Gastrocnemius medialis (tissue), 4 donors: ENCODE measurements at regions not wholly inside any gene's neighbourhood (a gene's known extent, or its start where the extent isn't known, plus 50 kb on each side); places are given as distances from the start of the nearest gene placed in this dataset.

Experiments used
- ATAC-seq, 2 donors: fragments of 150-250 bp; one replicate each; pipeline ENCODE4 v1.9.1; 2016
- DNase-seq, 2 donors: peaks; one replicate each; pipeline ENCODE4 v3.0.0-alpha.2; 2019
- H3K27ac ChIP-seq, 4 donors: fragments of 200-600 bp; sonication (generic); 1 replicate in 1 of 4; 2 replicates in 3 of 4; pipeline ENCODE4 v1.5.1; 2016 to 2018; ENCODE audit warnings: mild to moderate bottlenecking in 2 of 4, moderate library complexity in 1 of 4
- H3K27me3 ChIP-seq, 3 donors: fragments of 200-600 bp; sonication (generic) in 2 of 3; 1 replicate in 1 of 3; 2 replicates in 2 of 3; pipeline versions ENCODE4 v1.5.1 to v1.6.0; 2016 to 2019; ENCODE audit warnings: mild to moderate bottlenecking in 1 of 3, moderate library complexity in 1 of 3
- H3K36me3 ChIP-seq, 2 donors: fragments of 200-600 bp; sonication (generic) in 1 of 2; one replicate each; pipeline ENCODE4 v1.5.1; 2017 to 2018
- H3K4me1 ChIP-seq, 2 donors: fragments of 200-600 bp; sonication (generic) in 1 of 2; one replicate each; pipeline ENCODE4 v1.5.1; 2016 to 2017; ENCODE audit warnings: mild to moderate bottlenecking in 2 of 2
- H3K4me3 ChIP-seq, 4 donors: fragments of 200-600 bp; sonication (generic) in 3 of 4; 1 replicate in 1 of 4; 2 replicates in 3 of 4; pipeline ENCODE4 v1.5.1; 2016 to 2019; ENCODE audit warnings: mild to moderate bottlenecking in 2 of 4
- H3K9me3 ChIP-seq, 3 donors: fragments of 200-600 bp; sonication (generic) in 2 of 3; 1 replicate in 1 of 3; 2 replicates in 2 of 3; pipeline ENCODE4 v1.5.1; 2016 to 2019
- CTCF ChIP-seq, 5 experiments: fragments of 450-650 bp in 3 of 5; fragments of 200-600 bp in 2 of 5; sonication (generic) in 2 of 5; IDR thresholded peaks in 4 of 5; conservative IDR thresholded peaks in 1 of 5; 1 replicate in 4 of 5; 2 replicates in 1 of 5; pipeline ENCODE4 v1.5.1; 2016 to 2019; ENCODE audit warnings: antibody characterized with exemption in 5 of 5, mild to moderate bottlenecking in 3 of 5, moderate library complexity in 3 of 5
- POLR2A ChIP-seq, 2 donors: fragments of 450-650 bp; IDR thresholded peaks; one replicate each; pipeline ENCODE4 v1.6.1; 2017; ENCODE audit warnings: antibody characterized with exemption in 2 of 2, mild to moderate bottlenecking in 2 of 2, moderate library complexity in 2 of 2
- in situ Hi-C, 4 donors: fragments of 200-750 bp; cut with MboI; loops; one replicate each; pipeline versions ENCODE4 v1.15.0 to v1.8.0; 2017; ENCODE audit warnings: low sequenced_read_pairs in 4 of 4
- intact Hi-C: fragments of 100-400 bp; cut with DNase I; formaldehyde crosslinking; loops from one replicate; pipeline ENCODE4 v1.15.1; 2023; ENCODE audit warnings: low total_unique reads

- ATAC-seq (peak; percentile 33 to 34), DNase-seq (peak in 1 of 2 donors; percentile 20)
- H3K4me3 ChIP-seq = no peak overlapping the region
- H3K27me3 ChIP-seq = no peaks in the 10 kb centered on the region
- intact Hi-C loops = no loop called here
- no peak for TF ChIP-seq CTCF (IDR thresholded peaks at IDR 0.05 in 4 of 5, conservative IDR thresholded peaks at IDR 0.05 in 1 of 5)
- TF ChIP-seq POLR2A (IDR thresholded peaks at IDR 0.05) = no peak
- H3K9me3 ChIP-seq = no peaks in the 10 kb centered on the region
- H3K4me1 ChIP-seq = peaks cover 0 to 10% of the 10 kb centered on the region in 2 donors
- H3K36me3 ChIP-seq = no peaks in the 10 kb centered on the region
- in situ Hi-C loops = loop anchor here in 1 of 4 donors (25.0 kb wide), 1 partner anchor 245 kb away; the partner anchor contains the start of genes KLLN and PTEN
- peak overlapping the region; percentile 20 to 76 (median 64) for H3K27ac ChIP-seq
Observed at GRCh38 chr10:88107296-88108097, 244.1 kb downstream of the PTEN start.

GRCh38 chr10:88108115-88108610 is 244.7 kb downstream of the PTEN start:
- Histone ChIP-seq H3K36me3 (no peaks in the 10 kb centered on the region), H3K27ac (peak overlapping the region; percentile 20 to 76 (median 64)), H3K27me3 (no peaks in the 10 kb centered on the region), H3K9me3 (no peaks in the 10 kb centered on the region), H3K4me1 (peaks cover 0 to 10% of the 10 kb centered on the region in 2 donors), H3K4me3 (no peak overlapping the region)
- ATAC-seq = peak; percentile 78
- intact Hi-C loops = no loop called here
- TF ChIP-seq POLR2A (IDR thresholded peaks at IDR 0.05) = no peak
- TF ChIP-seq CTCF (IDR thresholded peaks at IDR 0.05 in 4 of 5, conservative IDR thresholded peaks at IDR 0.05 in 1 of 5) = peak in 2 of 5 experiments; percentile 21 to 27
- peak; percentile 18 to 47 for DNase-seq
- in situ Hi-C loops = loop anchor here in 1 of 4 donors (25.0 kb wide), 1 partner anchor 246 kb away; the partner anchor contains the start of genes KLLN and PTEN

GRCh38 chr10:88110355-88110754 is 246.9 kb downstream of the PTEN start:
- ATAC-seq (peak; percentile 49 to 67), DNase-seq (no peak)
- TF ChIP-seq POLR2A (IDR thresholded peaks at IDR 0.05) (no peak), CTCF (IDR thresholded peaks at IDR 0.05 in 4 of 5, conservative IDR thresholded peaks at IDR 0.05 in 1 of 5) (no peak)
- Histone ChIP-seq H3K4me1 (peaks cover 0 to 10% of the 10 kb centered on the region in 2 donors), H3K4me3 (no peak overlapping the region), H3K27me3 (no peaks in the 10 kb centered on the region), H3K36me3 (no peaks in the 10 kb centered on the region), H3K9me3 (no peaks in the 10 kb centered on the region), H3K27ac (peak overlapping the region in 2 of 4 donors; percentile 15 to 55)
- in situ Hi-C loops = loop anchor here in 2 of 4 donors (10.0 to 25.0 kb wide), 2 partner anchors 248 to 256 kb away; partner anchors contain the start of genes KLLN (in 1 of the 2) and PTEN (in 1 of the 2)
- intact Hi-C loops = no loop called here

GRCh38 chr10:88110822-88111221 is 247.4 kb downstream of the PTEN start:
- Histone ChIP-seq H3K36me3 (no peaks in the 10 kb centered on the region), H3K4me3 (no peak overlapping the region), H3K4me1 (peaks cover 0 to 10% of the 10 kb centered on the region in 2 donors), H3K27ac (peak overlapping the region in 2 of 4 donors; percentile 15 to 55), H3K27me3 (no peaks in the 10 kb centered on the region), H3K9me3 (no peaks in the 10 kb centered on the region)
- intact Hi-C loops (no loop called here), in situ Hi-C loops (loop anchor here in 2 of 4 donors (10.0 to 25.0 kb wide), 2 partner anchors 249 to 256 kb away; partner anchors contain the start of genes KLLN (in 1 of the 2) and PTEN (in 1 of the 2))
- ATAC-seq (peak in 1 of 2 donors; percentile 7), DNase-seq (no peak)
- TF ChIP-seq POLR2A (IDR thresholded peaks at IDR 0.05) (no peak), CTCF (IDR thresholded peaks at IDR 0.05 in 4 of 5, conservative IDR thresholded peaks at IDR 0.05 in 1 of 5) (no peak)
